Fibroblast of pulmonary artery (primary cell): ENCODE measurements at regions not wholly inside any gene's neighbourhood (a gene's known extent, or its start where the extent isn't known, plus 50 kb on each side); places are given as distances from the start of the nearest gene placed in this dataset.
"Not testable (repeated sequence)": the region's sequence is repeated elsewhere in the genome, so short reads cannot be mapped to it uniquely, and the experiment has no call there.

ENCODE experiments used
- DNase-seq: peaks from one replicate; pipeline ENCODE4 v3.0.0-alpha.2; 2010; ENCODE audit warnings: low read depth
- H3K4me3 ChIP-seq: replicated peaks from 2 replicates; pipeline ENCODE4 v1.5.1; 2011; ENCODE audit warnings: low read depth, mild to moderate bottlenecking, control low read depth, low read length, moderate library complexity
- CTCF ChIP-seq: IDR thresholded peaks from 2 replicates; pipeline ENCODE4 v1.5.1; 2011; ENCODE audit warnings: mild to moderate bottlenecking, control low read depth, low read length, inconsistent platforms; ENCODE audit errors: missing control alignments

GRCh38 chr5:18395126-18396110 is 761.2 kb downstream of the TAF11L14 start:
- no peak for TF ChIP-seq CTCF
- DNase-seq = no peak
- no peak overlapping the region for H3K4me3 ChIP-seq

DNA sequence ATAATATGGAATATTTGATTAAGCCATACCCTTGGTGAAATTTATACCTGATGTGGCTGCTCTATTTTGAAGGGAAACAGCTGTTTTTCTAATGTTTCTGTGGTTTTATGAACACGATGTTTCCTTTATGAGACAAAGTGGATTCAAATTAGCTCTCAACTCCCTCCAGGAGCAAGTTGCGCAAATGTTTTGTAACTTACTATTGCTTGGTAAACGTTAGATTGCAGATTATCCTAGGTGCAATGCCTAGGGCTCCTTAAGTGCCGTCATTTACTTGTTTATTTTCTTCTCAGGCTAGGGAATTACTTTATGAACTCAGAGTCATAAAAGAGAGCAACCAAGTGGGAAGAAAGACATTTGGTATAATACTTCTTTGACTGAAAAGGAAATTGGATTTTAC is 763.1 kb downstream of the TAF11L14 start:
- TF ChIP-seq CTCF = no peak
- DNase-seq = no peak
- no peak overlapping the region for H3K4me3 ChIP-seq

DNA sequence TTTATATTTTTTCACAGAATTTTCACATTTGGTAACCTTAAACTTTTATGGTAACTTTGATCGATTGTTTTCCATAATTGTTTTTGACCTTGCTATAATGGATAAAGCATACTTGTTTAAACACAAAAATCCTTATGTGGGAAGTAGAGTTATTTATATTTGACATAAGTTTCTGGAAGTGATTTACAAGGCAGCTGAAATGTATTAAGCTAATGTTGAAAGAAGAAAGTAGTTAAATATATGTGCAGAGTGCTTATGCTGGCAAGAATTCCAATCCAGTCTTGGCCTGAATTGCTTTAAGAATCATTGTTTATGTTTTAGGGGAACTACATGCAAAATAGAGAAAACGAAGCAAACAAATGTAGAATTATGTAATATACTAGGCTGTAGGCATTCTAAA is 763.6 kb downstream of the TAF11L14 start:
- TF ChIP-seq CTCF = no peak
- no peak overlapping the region for H3K4me3 ChIP-seq
- DNase-seq = no peak

DNA sequence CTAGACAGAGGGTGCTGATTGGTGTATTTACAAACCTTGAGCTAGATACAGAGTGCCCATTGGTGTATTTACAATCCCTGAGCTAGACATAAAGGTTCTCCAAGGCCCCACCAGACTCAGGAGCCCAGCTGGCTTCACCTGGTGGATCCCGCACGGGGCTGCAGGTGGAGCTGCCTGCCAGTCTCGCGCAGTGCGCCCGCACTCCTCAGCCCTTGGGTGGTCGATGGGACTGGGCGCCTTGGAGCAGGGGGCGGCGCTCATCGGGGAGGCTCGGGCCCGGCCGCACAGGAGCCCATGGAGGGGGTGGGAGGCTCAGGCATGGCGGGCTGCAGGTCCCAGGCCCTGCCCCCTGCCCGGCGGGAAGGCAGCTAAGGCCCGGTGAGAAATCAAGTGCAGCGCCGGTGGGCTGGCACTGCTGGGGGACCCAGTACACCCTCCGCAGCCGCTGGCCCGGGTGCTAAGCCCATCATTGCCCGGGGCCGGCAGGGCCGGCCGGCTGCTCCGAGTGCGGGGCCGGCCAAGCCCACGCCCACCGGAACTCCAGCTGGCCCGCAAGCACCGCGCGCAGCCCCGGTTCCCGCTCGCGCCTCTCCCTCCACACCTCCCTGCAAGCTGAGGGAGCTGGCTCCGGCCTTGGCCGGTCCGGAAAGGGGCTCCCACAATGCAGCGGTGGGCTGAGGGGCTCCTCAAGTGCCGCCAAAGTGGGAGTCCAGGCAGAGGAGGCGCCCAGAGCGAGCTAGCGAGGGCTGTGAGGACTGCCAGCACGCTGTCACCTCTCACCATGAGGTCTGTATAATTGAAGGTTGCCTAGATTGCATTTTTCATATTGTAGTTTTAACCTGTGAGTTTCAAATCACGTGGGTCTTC is 765.4 kb downstream of the TAF11L14 start:
- not testable (repeated sequence) for DNase-seq, H3K4me3 ChIP-seq

DNA sequence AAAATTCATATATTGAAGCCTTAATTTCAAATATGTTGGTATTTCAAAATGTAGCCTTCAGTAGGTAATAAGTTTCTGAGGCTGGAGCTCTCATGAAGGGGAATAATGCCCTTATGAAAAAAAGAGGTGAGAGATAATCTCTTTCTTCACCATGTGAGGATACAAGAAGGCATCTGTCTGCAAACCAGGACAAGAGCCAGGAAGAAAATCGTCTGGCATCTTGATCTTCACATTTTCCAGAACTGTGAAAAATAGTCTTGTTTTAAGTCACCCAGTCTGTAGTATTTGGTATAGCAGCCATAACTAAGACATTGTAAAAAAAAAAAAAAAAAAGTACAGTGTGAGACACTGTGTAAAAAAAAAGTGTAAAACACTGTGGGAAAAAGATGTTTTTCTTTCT is 768.9 kb downstream of the TAF11L14 start:
- TF ChIP-seq CTCF = no peak
- DNase-seq = no peak
- H3K4me3 ChIP-seq = no peak overlapping the region

- no peak for DNase-seq
- no peak for TF ChIP-seq CTCF
- no peak overlapping the region for H3K4me3 ChIP-seq
Observed at GRCh38 chr5:18403941-18404438, 769.7 kb downstream of the TAF11L14 start.

GRCh38 chr5:18420711-18421110 is 786.5 kb downstream of the TAF11L14 start:
- no peak for TF ChIP-seq CTCF
- DNase-seq = no peak
- no peak overlapping the region for H3K4me3 ChIP-seq
